ENCODE measurements at regions not wholly inside any gene's neighbourhood (a gene's known extent, or its start where the extent isn't known, plus 50 kb on each side); places are given as distances from the start of the nearest gene placed in this dataset.
"Not testable (repeated sequence)": the region's sequence is repeated elsewhere in the genome, so short reads cannot be mapped to it uniquely, and the experiment has no call there.

- DNase-seq (ENCODE audit: low spot score): not testable (repeated sequence)
Observed at GRCh38 chr5:21483790-21484497, 1369.2 kb downstream of the CDH12 start.

GRCh38 chr5:21482983-21483650, 1370.0 kb downstream of the CDH12 start:
- not testable (repeated sequence) for DNase-seq (ENCODE audit: low spot score)

- not testable (repeated sequence) for DNase-seq (ENCODE audit: low spot score)
Observed at GRCh38 chr5:21482522-21482921, 1370.6 kb downstream of the CDH12 start.

GRCh38 chr5:21481320-21482270, 1371.5 kb downstream of the CDH12 start:
- DNase-seq (ENCODE audit: low spot score): not testable (repeated sequence)

GRCh38 chr5:21480054-21480453, 1373.1 kb downstream of the CDH12 start:
- DNase-seq (ENCODE audit: low spot score): not testable (repeated sequence)

- not testable (repeated sequence) for DNase-seq (ENCODE audit: low spot score)
Observed at GRCh38 chr5:21473981-21474380, 1379.2 kb downstream of the CDH12 start.

- not testable (repeated sequence) for DNase-seq (ENCODE audit: low spot score)
Observed at GRCh38 chr5:21473436-21473835, 1379.7 kb downstream of the CDH12 start.

- not testable (repeated sequence) for DNase-seq (ENCODE audit: low spot score)
Observed at GRCh38 chr5:21471691-21472090, 1381.5 kb downstream of the CDH12 start.

GRCh38 chr5:21469523-21470101, 1383.5 kb downstream of the CDH12 start:
- peak; percentile 59 for DNase-seq (ENCODE audit: low spot score)

GRCh38 chr5:21467544-21467943, 1385.6 kb downstream of the CDH12 start:
- not testable (repeated sequence) for DNase-seq (ENCODE audit: low spot score)

- DNase-seq (ENCODE audit: low spot score): not testable (repeated sequence)
Observed at GRCh38 chr5:21459744-21460073, 1393.4 kb downstream of the CDH12 start.

- no peak for DNase-seq (ENCODE audit: low spot score)
Observed at GRCh38 chr5:21452449-21452848, 1400.7 kb downstream of the CDH12 start.

GRCh38 chr5:21432646-21433045, 1420.5 kb downstream of the CDH12 start:
- no peak for DNase-seq (ENCODE audit: low spot score)

- DNase-seq (ENCODE audit: low spot score): no peak
Observed at GRCh38 chr5:21424907-21425306, 1428.2 kb downstream of the CDH12 start.

- DNase-seq (ENCODE audit: low spot score): peak; percentile 4
Observed at GRCh38 chr5:21419383-21419782, 1431.4 kb upstream of the CDH18 start.

GRCh38 chr5:21402089-21402488, 1414.1 kb upstream of the CDH18 start:
- not testable (repeated sequence) for DNase-seq (ENCODE audit: low spot score)

- no peak for DNase-seq (ENCODE audit: low spot score)
Observed at GRCh38 chr5:21398511-21398910, 1410.5 kb upstream of the CDH18 start.

GRCh38 chr5:21397693-21398092, 1409.7 kb upstream of the CDH18 start:
- no peak for DNase-seq (ENCODE audit: low spot score)

GRCh38 chr5:21391506-21391905, 1403.5 kb upstream of the CDH18 start:
- DNase-seq (ENCODE audit: low spot score): peak; percentile 41

- not testable (repeated sequence) for DNase-seq (ENCODE audit: low spot score)
Observed at GRCh38 chr5:21360754-21361153, 1372.8 kb upstream of the CDH18 start.

- DNase-seq (ENCODE audit: low spot score): not testable (repeated sequence)
Observed at GRCh38 chr5:21341948-21342261, 1353.9 kb upstream of the CDH18 start.
